ENCODE measurements at regions not wholly inside any gene's neighbourhood (a gene's known extent, or its start where the extent isn't known, plus 50 kb on each side); places are given as distances from the start of the nearest gene placed in this dataset.

DNA sequence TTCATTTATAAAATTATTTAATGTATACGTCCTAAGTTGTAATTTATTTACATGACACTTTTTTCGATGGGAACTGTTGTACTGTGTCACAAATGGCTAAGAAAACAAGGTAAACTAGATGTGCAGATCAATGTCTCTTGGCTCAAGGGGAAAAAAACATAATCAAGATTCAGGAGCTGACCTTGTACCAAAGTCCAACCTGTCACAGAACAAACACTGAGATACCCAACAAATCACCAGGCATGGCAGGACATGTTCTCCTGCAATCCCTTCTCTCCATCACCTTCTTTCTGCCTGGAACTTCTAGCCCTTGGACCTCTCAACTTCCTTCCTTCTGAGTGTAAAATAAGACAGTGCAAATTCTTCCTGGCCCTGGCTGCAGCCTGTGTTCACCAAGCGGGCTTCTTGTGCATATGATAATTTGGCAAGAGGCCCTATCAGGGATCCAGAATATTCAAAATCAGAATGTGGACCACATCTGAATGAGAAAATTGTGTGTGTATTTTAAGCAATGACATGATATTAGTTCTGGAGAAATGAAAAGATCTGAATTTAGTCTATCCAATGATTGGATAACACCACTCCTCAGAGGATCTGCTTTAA, 445.9 kb downstream of the ZNF536 start:
- H3K4me1 Mint-ChIP-seq, result peaks cover 7% of the 10 kb centered on the region; the same call in 1 of the 2 replicates
- peaks cover 6% of the 10 kb centered on the region for H3K9me3 Mint-ChIP-seq
- DNase-seq (ENCODE audit: low spot score), result no peak
- H3K27ac Mint-ChIP-seq, result no peak overlapping the region
- no peak overlapping the region for H3K4me3 Mint-ChIP-seq
- CTCF ChIA-PET, result no interaction called here
- TF ChIP-seq CREB1 (CRISPR knock-in tag; IDR thresholded peaks at IDR 0.05), result no peak
- TF ChIP-seq, protein P1, sequence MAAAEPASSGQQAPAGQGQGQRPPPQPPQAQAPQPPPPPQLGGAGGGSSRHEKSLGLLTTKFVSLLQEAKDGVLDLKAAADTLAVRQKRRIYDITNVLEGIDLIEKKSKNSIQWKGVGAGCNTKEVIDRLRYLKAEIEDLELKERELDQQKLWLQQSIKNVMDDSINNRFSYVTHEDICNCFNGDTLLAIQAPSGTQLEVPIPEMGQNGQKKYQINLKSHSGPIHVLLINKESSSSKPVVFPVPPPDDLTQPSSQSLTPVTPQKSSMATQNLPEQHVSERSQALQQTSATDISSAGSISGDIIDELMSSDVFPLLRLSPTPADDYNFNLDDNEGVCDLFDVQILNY (CRISPR knock-in tag; IDR thresholded peaks at IDR 0.05), result no peak
- TF ChIP-seq, protein P2, sequence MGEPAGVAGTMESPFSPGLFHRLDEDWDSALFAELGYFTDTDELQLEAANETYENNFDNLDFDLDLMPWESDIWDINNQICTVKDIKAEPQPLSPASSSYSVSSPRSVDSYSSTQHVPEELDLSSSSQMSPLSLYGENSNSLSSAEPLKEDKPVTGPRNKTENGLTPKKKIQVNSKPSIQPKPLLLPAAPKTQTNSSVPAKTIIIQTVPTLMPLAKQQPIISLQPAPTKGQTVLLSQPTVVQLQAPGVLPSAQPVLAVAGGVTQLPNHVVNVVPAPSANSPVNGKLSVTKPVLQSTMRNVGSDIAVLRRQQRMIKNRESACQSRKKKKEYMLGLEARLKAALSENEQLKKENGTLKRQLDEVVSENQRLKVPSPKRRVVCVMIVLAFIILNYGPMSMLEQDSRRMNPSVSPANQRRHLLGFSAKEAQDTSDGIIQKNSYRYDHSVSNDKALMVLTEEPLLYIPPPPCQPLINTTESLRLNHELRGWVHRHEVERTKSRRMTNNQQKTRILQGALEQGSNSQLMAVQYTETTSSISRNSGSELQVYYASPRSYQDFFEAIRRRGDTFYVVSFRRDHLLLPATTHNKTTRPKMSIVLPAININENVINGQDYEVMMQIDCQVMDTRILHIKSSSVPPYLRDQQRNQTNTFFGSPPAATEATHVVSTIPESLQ (CRISPR knock-in tag; IDR thresholded peaks at IDR 0.05), result no peak
- no peak for TF ChIP-seq ZNF671 (CRISPR knock-in tag; IDR thresholded peaks at IDR 0.05)
- no peak for TF ChIP-seq ETV6 (CRISPR knock-in tag; IDR thresholded peaks at IDR 0.05)
- no peak for TF ChIP-seq NFYB (CRISPR knock-in tag; conservative IDR thresholded peaks at IDR 0.05; ENCODE audit: low read depth)
- TF ChIP-seq NR1H2 (CRISPR knock-in tag; IDR thresholded peaks at IDR 0.05), result no peak
- TF ChIP-seq FOXP1 (CRISPR knock-in tag; IDR thresholded peaks at IDR 0.05; ENCODE audit: borderline replicate concordance), result no peak
- TF ChIP-seq, protein P3, sequence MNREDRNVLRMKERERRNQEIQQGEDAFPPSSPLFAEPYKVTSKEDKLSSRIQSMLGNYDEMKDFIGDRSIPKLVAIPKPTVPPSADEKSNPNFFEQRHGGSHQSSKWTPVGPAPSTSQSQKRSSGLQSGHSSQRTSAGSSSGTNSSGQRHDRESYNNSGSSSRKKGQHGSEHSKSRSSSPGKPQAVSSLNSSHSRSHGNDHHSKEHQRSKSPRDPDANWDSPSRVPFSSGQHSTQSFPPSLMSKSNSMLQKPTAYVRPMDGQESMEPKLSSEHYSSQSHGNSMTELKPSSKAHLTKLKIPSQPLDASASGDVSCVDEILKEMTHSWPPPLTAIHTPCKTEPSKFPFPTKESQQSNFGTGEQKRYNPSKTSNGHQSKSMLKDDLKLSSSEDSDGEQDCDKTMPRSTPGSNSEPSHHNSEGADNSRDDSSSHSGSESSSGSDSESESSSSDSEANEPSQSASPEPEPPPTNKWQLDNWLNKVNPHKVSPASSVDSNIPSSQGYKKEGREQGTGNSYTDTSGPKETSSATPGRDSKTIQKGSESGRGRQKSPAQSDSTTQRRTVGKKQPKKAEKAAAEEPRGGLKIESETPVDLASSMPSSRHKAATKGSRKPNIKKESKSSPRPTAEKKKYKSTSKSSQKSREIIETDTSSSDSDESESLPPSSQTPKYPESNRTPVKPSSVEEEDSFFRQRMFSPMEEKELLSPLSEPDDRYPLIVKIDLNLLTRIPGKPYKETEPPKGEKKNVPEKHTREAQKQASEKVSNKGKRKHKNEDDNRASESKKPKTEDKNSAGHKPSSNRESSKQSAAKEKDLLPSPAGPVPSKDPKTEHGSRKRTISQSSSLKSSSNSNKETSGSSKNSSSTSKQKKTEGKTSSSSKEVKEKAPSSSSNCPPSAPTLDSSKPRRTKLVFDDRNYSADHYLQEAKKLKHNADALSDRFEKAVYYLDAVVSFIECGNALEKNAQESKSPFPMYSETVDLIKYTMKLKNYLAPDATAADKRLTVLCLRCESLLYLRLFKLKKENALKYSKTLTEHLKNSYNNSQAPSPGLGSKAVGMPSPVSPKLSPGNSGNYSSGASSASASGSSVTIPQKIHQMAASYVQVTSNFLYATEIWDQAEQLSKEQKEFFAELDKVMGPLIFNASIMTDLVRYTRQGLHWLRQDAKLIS (CRISPR knock-in tag; IDR thresholded peaks at IDR 0.05; ENCODE audit: borderline replicate concordance), result no peak
- TF ChIP-seq, protein P4, sequence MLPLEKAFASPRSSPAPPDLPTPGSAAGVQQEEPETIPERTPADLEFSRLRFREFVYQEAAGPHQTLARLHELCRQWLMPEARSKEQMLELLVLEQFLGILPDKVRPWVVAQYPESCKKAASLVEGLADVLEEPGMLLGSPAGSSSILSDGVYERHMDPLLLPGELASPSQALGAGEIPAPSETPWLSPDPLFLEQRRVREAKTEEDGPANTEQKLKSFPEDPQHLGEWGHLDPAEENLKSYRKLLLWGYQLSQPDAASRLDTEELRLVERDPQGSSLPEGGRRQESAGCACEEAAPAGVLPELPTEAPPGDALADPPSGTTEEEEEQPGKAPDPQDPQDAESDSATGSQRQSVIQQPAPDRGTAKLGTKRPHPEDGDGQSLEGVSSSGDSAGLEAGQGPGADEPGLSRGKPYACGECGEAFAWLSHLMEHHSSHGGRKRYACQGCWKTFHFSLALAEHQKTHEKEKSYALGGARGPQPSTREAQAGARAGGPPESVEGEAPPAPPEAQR (CRISPR knock-in tag; IDR thresholded peaks at IDR 0.05), result no peak
- ATAC-seq, result no peak
- no peaks in the 10 kb centered on the region; the same call in 1 of the 2 replicates for H3K27me3 Mint-ChIP-seq (ENCODE audit: low read depth)
- 0 out of 2 replicates have a peak, but pooled peaks cover 2% of the 10 kb centered on the region for H3K36me3 Mint-ChIP-seq
- POLR2A ChIA-PET, result no interaction called here

DNA sequence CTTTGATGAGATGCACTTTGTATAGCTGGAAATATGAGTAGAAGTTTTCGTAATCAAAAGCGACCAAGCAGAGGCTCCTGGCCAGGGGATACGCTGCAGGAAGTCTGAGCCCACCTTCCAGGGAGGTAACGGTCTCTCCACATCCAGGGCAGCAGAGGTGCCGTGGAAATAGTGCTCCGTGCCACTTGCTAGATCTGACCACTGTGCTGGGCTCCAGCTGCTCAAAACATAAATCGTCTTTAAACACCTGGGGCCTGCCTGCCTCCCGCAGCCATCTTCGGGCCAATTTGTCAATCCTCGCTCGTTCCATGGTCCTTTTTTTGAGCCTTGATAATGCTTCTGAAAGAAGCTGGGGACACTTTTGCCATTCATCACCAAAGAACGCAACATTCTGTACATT, 445.0 kb downstream of the ZNF536 start:
- Mint-ChIP-seq H3K27ac (no peak overlapping the region), H3K4me3 (no peak overlapping the region), H3K36me3 (0 out of 2 replicates have a peak, but pooled peaks cover 2% of the 10 kb centered on the region), H3K27me3 (ENCODE audit: low read depth) (no peaks in the 10 kb centered on the region; the same call in 1 of the 2 replicates), H3K9me3 (peaks cover 6% of the 10 kb centered on the region), H3K4me1 (peaks cover 10% of the 10 kb centered on the region; the same call in 1 of the 2 replicates)
- DNase-seq (ENCODE audit: low spot score), result no peak
- no peak for ATAC-seq
- ChIA-PET CTCF (interaction anchor here (1.0 kb wide), 1 partner anchor 17 kb away, joined by 3 read pairs; no protein-coding TSS in a partner anchor), POLR2A (no interaction called here)
- TF ChIP-seq, protein P2 (CRISPR knock-in tag; IDR thresholded peaks at IDR 0.05), result no peak
- no peak for TF ChIP-seq CBFB (CRISPR knock-in tag; IDR thresholded peaks at IDR 0.05; ENCODE audit: low read depth)
